HG02943 (cell line): ENCODE measurements at regions not wholly inside any gene's neighbourhood (a gene's known extent, or its start where the extent isn't known, plus 50 kb on each side); places are given as distances from the start of the nearest gene placed in this dataset.
A peak's percentile ranks its signal among the peaks of the same experiment; 100 is the strongest.

ENCODE experiments used
- ATAC-seq: cut with Tn5 transposase; IDR thresholded peaks from one replicate; pipeline ENCODE4 v1.9.1; 2021; ENCODE audit warnings: mild to moderate bottlenecking, low read depth, moderate library complexity; ENCODE audit not compliant: unreplicated experiment

- peak; percentile 72 for ATAC-seq
These were observed 85.0 kb upstream of the UBL3 start for GRCh38 chr13:29935309-29935981.

GRCh38 chr13:29934531-29935308, 84.3 kb upstream of the UBL3 start:
- ATAC-seq = no peak

- ATAC-seq = no peak
These were observed 83.0 kb upstream of the UBL3 start for GRCh38 chr13:29933401-29933800.

- no peak for ATAC-seq
These were observed 81.3 kb upstream of the UBL3 start for GRCh38 chr13:29931696-29932095.

GRCh38 chr13:29929062-29929847, 78.8 kb upstream of the UBL3 start:
- no peak for ATAC-seq

GRCh38 chr13:29926098-29926476, 75.7 kb upstream of the UBL3 start:
- no peak for ATAC-seq

GRCh38 chr13:29925457-29926097, 75.2 kb upstream of the UBL3 start:
- ATAC-seq = no peak

- no peak for ATAC-seq
These were observed 74.3 kb upstream of the UBL3 start for GRCh38 chr13:29924482-29925350.

- no peak for ATAC-seq
These were observed 73.4 kb upstream of the UBL3 start for GRCh38 chr13:29923554-29924481.

- no peak for ATAC-seq
These were observed 72.5 kb upstream of the UBL3 start for GRCh38 chr13:29922896-29923295.

GRCh38 chr13:29922281-29922821, 71.9 kb upstream of the UBL3 start:
- no peak for ATAC-seq

- no peak for ATAC-seq
These were observed 71.1 kb upstream of the UBL3 start for GRCh38 chr13:29921542-29921941.

GRCh38 chr13:29920025-29920643, 69.7 kb upstream of the UBL3 start:
- ATAC-seq = no peak

GRCh38 chr13:29918845-29919244, 68.4 kb upstream of the UBL3 start:
- ATAC-seq = no peak

- no peak for ATAC-seq
These were observed 67.2 kb upstream of the UBL3 start for GRCh38 chr13:29917650-29918049.

GRCh38 chr13:29914581-29914980, 64.2 kb upstream of the UBL3 start:
- ATAC-seq = no peak

GRCh38 chr13:29911781-29912418, 61.5 kb upstream of the UBL3 start:
- ATAC-seq = no peak
